GM23248 (cell line): ENCODE measurements at regions not wholly inside any gene's neighbourhood (a gene's known extent, or its start where the extent isn't known, plus 50 kb on each side); places are given as distances from the start of the nearest gene placed in this dataset.

ENCODE experiments used
- DNase-seq: peaks from one replicate; pipeline ENCODE4 v3.0.0-alpha.2; 2015
- H2AFZ ChIP-seq: fragments of 200-600 bp; sonication (generic); 2 replicates; pipeline ENCODE4 v1.6.1; 2016; ENCODE audit warnings: antibody characterized with exemption
- H3F3A ChIP-seq: fragments of 200-600 bp; sonication (generic); 2 replicates; pipeline ENCODE4 v1.6.1; 2016; ENCODE audit warnings: mild to moderate bottlenecking, antibody characterized with exemption, mixed run types; ENCODE audit not compliant: insufficient read depth
- H3K27ac ChIP-seq: fragments of 200-600 bp; sonication (generic); 2 replicates; pipeline ENCODE4 v1.5.1; 2016; ENCODE audit warnings: mild to moderate bottlenecking
- H3K27me3 ChIP-seq: fragments of 200-600 bp; sonication (generic); replicated peaks from 2 replicates; pipeline ENCODE4 v1.6.1; 2016; ENCODE audit warnings: mild to moderate bottlenecking; ENCODE audit not compliant: insufficient read depth
- H3K36me3 ChIP-seq: fragments of 200-600 bp; sonication (generic); 2 replicates; pipeline ENCODE4 v1.6.1; 2016; ENCODE audit warnings: low read depth, mild to moderate bottlenecking
- H3K4me1 ChIP-seq: fragments of 200-600 bp; sonication (generic); 2 replicates; pipeline ENCODE4 v1.6.1; 2016; ENCODE audit warnings: mild to moderate bottlenecking; ENCODE audit not compliant: insufficient read depth
- H3K4me2 ChIP-seq: fragments of 200-600 bp; sonication (generic); one replicate; pipeline ENCODE4 v1.6.1; 2016; ENCODE audit warnings: mild to moderate bottlenecking; ENCODE audit not compliant: unreplicated experiment
- H3K4me3 ChIP-seq: fragments of 200-600 bp; sonication (generic); 2 replicates; pipeline ENCODE4 v1.5.1; 2016; ENCODE audit warnings: mild to moderate bottlenecking
- H3K79me2 ChIP-seq: fragments of 200-600 bp; sonication (generic); 2 replicates; pipeline ENCODE4 v1.6.1; 2016; ENCODE audit warnings: mild to moderate bottlenecking; ENCODE audit not compliant: insufficient read depth
- H3K9ac ChIP-seq: fragments of 200-600 bp; sonication (generic); 2 replicates; pipeline ENCODE4 v1.6.1; 2016; ENCODE audit warnings: mild to moderate bottlenecking
- H3K9me2 ChIP-seq: fragments of 200-600 bp; sonication (generic); 2 replicates; pipeline ENCODE4 v1.6.1; 2016; ENCODE audit warnings: mixed run types, mild to moderate bottlenecking, moderate library complexity; ENCODE audit not compliant: insufficient read depth
- H3K9me3 ChIP-seq: fragments of 200-600 bp; sonication (generic); one replicate; pipeline ENCODE4 v1.6.1; 2017; ENCODE audit warnings: low read depth
- H4K20me1 ChIP-seq: fragments of 200-600 bp; sonication (generic); 2 replicates; pipeline ENCODE4 v1.6.0; 2016; ENCODE audit not compliant: insufficient read depth
- EZH2 ChIP-seq: fragments of 200-600 bp; sonication (generic); IDR thresholded peaks from 2 replicates; pipeline ENCODE4 v1.6.1; 2018; ENCODE audit warnings: antibody characterized with exemption, mild to moderate bottlenecking; ENCODE audit not compliant: insufficient read depth, poor library complexity, severe bottlenecking
- EZH2phosphoT487 ChIP-seq: fragments of 200-600 bp; sonication (generic); IDR thresholded peaks from 2 replicates; pipeline ENCODE4 v1.6.1; 2018; ENCODE audit warnings: antibody characterized with exemption, moderate library complexity, mild to moderate bottlenecking, low read depth; ENCODE audit not compliant: insufficient read depth
- WGBS, 2 experiments: methylation state at CpG; one replicate each; pipeline ENCODE4 v1.1.6; 2015 to 2017; ENCODE audit warnings: low lambda C conversion rate in 2 of 2, low coverage in 1 of 2; ENCODE audit errors: missing lambda C conversion rate in 2 of 2; 5-methylcytosine and 5-hydroxymethylcytosine counted together
- in situ Hi-C: fragments of 300-500 bp; cut with MboI; formaldehyde crosslinking; loops from 2 replicates; pipeline ENCODE4 v1.15.0; 2020

DNA sequence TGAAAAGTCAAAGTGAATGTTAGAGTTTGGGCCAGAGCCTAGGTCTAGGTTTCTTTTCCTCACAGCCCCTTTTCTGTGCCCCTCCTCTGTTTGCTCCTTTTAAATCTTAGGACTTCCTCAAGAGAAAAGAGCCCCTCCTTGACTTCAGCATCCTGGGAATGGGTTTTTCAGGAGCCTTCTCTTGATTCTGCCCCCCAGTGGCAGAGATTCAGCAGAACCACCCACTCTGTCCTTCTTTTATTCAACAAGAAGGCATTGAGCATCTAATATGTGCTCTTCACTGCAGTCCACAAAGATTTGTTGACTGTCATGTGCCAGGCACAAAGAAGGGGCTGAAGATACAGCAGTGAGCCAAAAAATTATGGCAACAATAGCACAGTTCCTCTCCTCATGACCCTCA lies 270.8 kb upstream of the CDH5 start:
- H3K79me2 ChIP-seq, result no peaks in the 10 kb centered on the region
- H3K4me3 ChIP-seq, result no peak overlapping the region
- no peak overlapping the region for H3K4me2 ChIP-seq
- DNase-seq, result no peak
- no peaks in the 10 kb centered on the region for H3K9me3 ChIP-seq
- H3K9ac ChIP-seq, result no peak overlapping the region
- H3K36me3 ChIP-seq, result no peaks in the 10 kb centered on the region
- H3K4me1 ChIP-seq, result peaks cover 27% of the 10 kb centered on the region
- TF ChIP-seq EZH2 (no peak), EZH2phosphoT487 (no peak)
- H4K20me1 ChIP-seq, result no peaks in the 10 kb centered on the region
- H3K27ac ChIP-seq, result no peak overlapping the region
- H3F3A ChIP-seq, result peaks cover 12% of the 10 kb centered on the region
- H2AFZ ChIP-seq, result no peak overlapping the region
- no peaks in the 10 kb centered on the region for H3K27me3 ChIP-seq
- in situ Hi-C loops, result no loop called here
- H3K9me2 ChIP-seq, result no peaks in the 10 kb centered on the region

GRCh38 chr16:66093191-66093590 lies 273.3 kb upstream of the CDH5 start:
- Histone ChIP-seq H3F3A (peaks cover 12% of the 10 kb centered on the region), H3K9me3 (no peaks in the 10 kb centered on the region), H3K27me3 (no peaks in the 10 kb centered on the region), H3K27ac (peak overlapping the region; percentile 39), H4K20me1 (no peaks in the 10 kb centered on the region), H3K9ac (no peak overlapping the region), H3K4me3 (no peak overlapping the region), H3K4me2 (peak overlapping the region; percentile 50), H3K79me2 (no peaks in the 10 kb centered on the region), H2AFZ (0 out of 2 replicates have a peak overlapping the region, but pooled peaks have one; percentile 6), H3K36me3 (no peaks in the 10 kb centered on the region), H3K4me1 (peaks cover 27% of the 10 kb centered on the region), H3K9me2 (no peaks in the 10 kb centered on the region)
- WGBS, 2 experiments, result 30 to 34% methylated on average over 4 of the region's 4 CpGs
- in situ Hi-C loops, result no loop called here
- TF ChIP-seq EZH2phosphoT487 (no peak), EZH2 (no peak)
- peak; percentile 61 for DNase-seq

DNA sequence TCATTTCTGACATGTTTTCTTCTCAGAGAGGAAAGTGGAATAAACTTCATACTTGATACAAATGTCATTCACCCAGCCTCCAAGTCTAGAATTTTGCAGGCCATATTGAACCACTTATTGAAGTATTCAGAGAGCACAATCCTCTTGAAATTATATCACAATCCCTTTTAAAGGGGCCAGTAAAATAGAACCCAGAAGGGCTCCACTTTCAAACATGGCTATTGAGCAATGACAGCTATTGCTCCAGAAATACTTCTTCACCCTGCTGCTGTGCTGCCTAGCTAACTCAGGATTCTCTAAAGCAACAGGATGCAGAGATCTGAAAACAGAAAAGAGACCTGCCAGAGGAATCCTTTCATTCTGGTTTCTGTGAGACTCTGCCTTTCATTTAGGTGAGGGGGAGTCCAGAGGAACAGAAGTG lies 275.0 kb upstream of the CDH5 start:
- Histone ChIP-seq H3K9me2 (no peaks in the 10 kb centered on the region), H3F3A (peaks cover 12% of the 10 kb centered on the region), H4K20me1 (no peaks in the 10 kb centered on the region), H2AFZ (peak overlapping the region; percentile 22; the same call in 1 of the 2 replicates), H3K9ac (no peak overlapping the region), H3K79me2 (no peaks in the 10 kb centered on the region), H3K4me3 (no peak overlapping the region), H3K4me2 (no peak overlapping the region), H3K36me3 (no peaks in the 10 kb centered on the region), H3K27me3 (no peaks in the 10 kb centered on the region), H3K9me3 (no peaks in the 10 kb centered on the region), H3K27ac (no peak overlapping the region), H3K4me1 (peaks cover 27% of the 10 kb centered on the region)
- peak; percentile 58 for DNase-seq
- no peak for TF ChIP-seq EZH2phosphoT487
- no peak for TF ChIP-seq EZH2
- in situ Hi-C loops, result no loop called here

DNA sequence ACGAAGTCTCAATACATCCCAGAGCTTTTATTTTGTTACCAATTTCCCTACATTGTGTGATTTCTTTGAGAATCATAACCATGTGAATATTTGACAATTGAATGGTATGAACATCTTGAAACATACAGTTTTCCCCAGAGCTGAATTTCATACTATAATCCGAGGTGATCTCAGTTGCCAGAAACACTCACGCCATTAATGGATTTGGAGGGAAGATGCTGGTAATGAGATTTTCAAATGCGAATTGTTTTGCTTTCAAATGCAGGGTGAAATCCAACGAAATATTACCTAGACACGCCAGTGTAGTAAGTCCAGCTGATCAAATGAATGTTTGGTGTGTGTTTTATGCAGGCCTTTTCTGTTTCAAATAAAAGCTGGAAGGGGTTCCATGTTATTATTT lies 277.8 kb upstream of the CDH5 start:
- 89 to 90% methylated on average over 6 of the region's 6 CpGs for WGBS, 2 experiments
- H3K79me2 ChIP-seq, result no peaks in the 10 kb centered on the region
- no peak overlapping the region for H3K9ac ChIP-seq
- no peak overlapping the region for H2AFZ ChIP-seq
- peaks cover 36% of the 10 kb centered on the region for H3K4me1 ChIP-seq
- no peak for TF ChIP-seq EZH2phosphoT487
- no peak overlapping the region for H3K27ac ChIP-seq
- no peak overlapping the region for H3K4me3 ChIP-seq
- H3K36me3 ChIP-seq, result no peaks in the 10 kb centered on the region
- in situ Hi-C loops, result no loop called here
- H4K20me1 ChIP-seq, result no peaks in the 10 kb centered on the region
- H3K9me2 ChIP-seq, result no peaks in the 10 kb centered on the region
- H3K4me2 ChIP-seq, result no peak overlapping the region
- no peaks in the 10 kb centered on the region for H3K9me3 ChIP-seq
- DNase-seq, result no peak
- peaks cover 20% of the 10 kb centered on the region for H3F3A ChIP-seq
- no peaks in the 10 kb centered on the region for H3K27me3 ChIP-seq

GRCh38 chr16:66087308-66087707 lies 279.2 kb upstream of the CDH5 start:
- Histone ChIP-seq H3K9me3 (no peaks in the 10 kb centered on the region), H3K4me1 (peaks cover 37% of the 10 kb centered on the region), H3K4me2 (no peak overlapping the region), H2AFZ (no peak overlapping the region), H3K9me2 (no peaks in the 10 kb centered on the region), H4K20me1 (no peaks in the 10 kb centered on the region), H3K36me3 (no peaks in the 10 kb centered on the region), H3F3A (peaks cover 22% of the 10 kb centered on the region), H3K4me3 (no peak overlapping the region), H3K27ac (no peak overlapping the region), H3K79me2 (no peaks in the 10 kb centered on the region), H3K9ac (no peak overlapping the region), H3K27me3 (no peaks in the 10 kb centered on the region)
- in situ Hi-C loops, result no loop called here
- no peak for DNase-seq
- TF ChIP-seq EZH2 (no peak), EZH2phosphoT487 (no peak)
